ENCODE measurements at regions not wholly inside any gene's neighbourhood (a gene's known extent, or its start where the extent isn't known, plus 50 kb on each side); places are given as distances from the start of the nearest gene placed in this dataset.

DNA sequence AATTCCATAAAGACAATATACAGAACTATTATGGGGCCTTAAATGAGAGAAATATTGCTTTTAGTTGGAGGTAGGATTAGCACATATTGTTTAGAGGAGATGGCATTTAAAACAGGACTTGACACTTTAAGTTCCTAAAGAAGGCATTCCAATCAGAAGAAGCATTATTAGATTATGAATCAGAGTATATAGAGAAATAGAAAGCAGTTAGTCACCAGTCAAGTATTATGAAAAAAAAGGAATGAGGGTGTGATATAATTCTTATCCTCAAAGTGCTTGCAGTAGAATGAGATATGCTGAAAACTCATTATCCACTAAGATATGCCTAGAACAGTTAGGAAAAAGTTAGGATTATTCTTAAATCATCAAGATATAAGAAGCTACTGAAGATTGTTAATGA lies 456.2 kb downstream of the ZNF385D start:
- Histone ChIP-seq H4K20me1 (ENCODE audit: insufficient read depth, low read length) (no peaks in the 10 kb centered on the region), H3K9ac (ENCODE audit: insufficient read depth, low read length, poor library complexity, severe bottlenecking) (no peak overlapping the region), H3K36me3 (replicated peaks in 1 of 2; ENCODE audit: control insufficient read depth in 1 of 2, insufficient read depth in 2 of 2, low read length in 2 of 2) (no peaks in the 10 kb centered on the region), H3K4me2 (replicated peaks; ENCODE audit: extremely low read depth, low read length, poor library complexity, severe bottlenecking) (no peak overlapping the region), H2AFZ (ENCODE audit: insufficient read depth, low read depth, low read length, poor library complexity, severe bottlenecking) (no peak overlapping the region), H3K79me2 (ENCODE audit: insufficient read depth, low read length) (no peaks in the 10 kb centered on the region), H3K9me3 (replicated peaks in 1 of 2; ENCODE audit: control insufficient read depth in 1 of 2, insufficient read depth in 1 of 2, low read length in 2 of 2) (peaks cover 9% of the 10 kb centered on the region in 2 donors), H3K4me3 (replicated peaks in 1 of 3; ENCODE audit: low read depth in 2 of 3, low read length in 3 of 3) (no peak overlapping the region), H3K27me3 (ENCODE audit: control insufficient read depth in 2 of 2, insufficient read depth in 2 of 2, low read length in 2 of 2) (no peaks in the 10 kb centered on the region), H3K4me1 (ENCODE audit: control insufficient read depth in 1 of 2, insufficient read depth in 2 of 2, low read length in 2 of 2) (no peaks in the 10 kb centered on the region), H3K27ac (ENCODE audit: low read depth in 1 of 2, low read length in 2 of 2) (no peak overlapping the region)
- TF ChIP-seq CTCF (IDR thresholded peaks at IDR 0.05), result no peak
- H3K4me3 Mint-ChIP-seq, result no peak overlapping the region
- intact Hi-C loops (cut with micrococcal nuclease), result no loop called here
- peaks cover 2 to 12% (median 3%) of the 10 kb centered on the region in 7 donors for H3K9me3 Mint-ChIP-seq
- no peak for DNase-seq
- no peaks in the 10 kb centered on the region for H3K4me1 Mint-ChIP-seq
- no peaks in the 10 kb centered on the region for H3K36me3 Mint-ChIP-seq
- H3K27ac Mint-ChIP-seq, result no peak overlapping the region
- no peaks in the 10 kb centered on the region for H3K27me3 Mint-ChIP-seq (ENCODE audit: low read depth in 3 of 3)

GRCh38 chr3:21292971-21293370 lies 458.0 kb downstream of the ZNF385D start:
- DNase-seq, result no peak
- H3K9me3 ChIP-seq (replicated peaks in 1 of 2; ENCODE audit: control insufficient read depth in 1 of 2, insufficient read depth in 1 of 2, low read length in 2 of 2), result peaks cover 13% of the 10 kb centered on the region in 2 donors
- no peak for TF ChIP-seq CTCF (IDR thresholded peaks at IDR 0.05)
- no peaks in the 10 kb centered on the region for H4K20me1 ChIP-seq (ENCODE audit: insufficient read depth, low read length)
- H3K79me2 ChIP-seq (ENCODE audit: insufficient read depth, low read length), result no peaks in the 10 kb centered on the region
- Mint-ChIP-seq H3K36me3 (no peaks in the 10 kb centered on the region), H3K27ac (no peak overlapping the region), H3K4me3 (no peak overlapping the region), H3K9me3 (peaks cover 0 to 14% (median 3%) of the 10 kb centered on the region in 7 donors), H3K4me1 (no peaks in the 10 kb centered on the region), H3K27me3 (ENCODE audit: low read depth in 3 of 3) (peaks cover 0 to 2% (median 0%) of the 10 kb centered on the region in 3 donors)
- intact Hi-C loops (cut with micrococcal nuclease), result no loop called here
- H3K4me1 ChIP-seq (ENCODE audit: control insufficient read depth in 1 of 2, insufficient read depth in 2 of 2, low read length in 2 of 2), result no peaks in the 10 kb centered on the region
- H3K27me3 ChIP-seq (ENCODE audit: control insufficient read depth in 2 of 2, insufficient read depth in 2 of 2, low read length in 2 of 2), result no peaks in the 10 kb centered on the region
- H2AFZ ChIP-seq (ENCODE audit: insufficient read depth, low read depth, low read length, poor library complexity, severe bottlenecking), result no peak overlapping the region
- H3K4me3 ChIP-seq (replicated peaks in 1 of 3; ENCODE audit: low read depth in 2 of 3, low read length in 3 of 3), result no peak overlapping the region
- 60% methylated on average over 1 of the region's 2 CpGs for WGBS (ENCODE audit: insufficient coverage)
- no peak overlapping the region for H3K9ac ChIP-seq (ENCODE audit: insufficient read depth, low read length, poor library complexity, severe bottlenecking)
- no peak overlapping the region for H3K4me2 ChIP-seq (replicated peaks; ENCODE audit: extremely low read depth, low read length, poor library complexity, severe bottlenecking)
- H3K27ac ChIP-seq (ENCODE audit: low read depth in 1 of 2, low read length in 2 of 2), result no peak overlapping the region
- H3K36me3 ChIP-seq (replicated peaks in 1 of 2; ENCODE audit: control insufficient read depth in 1 of 2, insufficient read depth in 2 of 2, low read length in 2 of 2), result no peaks in the 10 kb centered on the region

Measured in CD14-positive monocyte (primary cell).